GM21528 (cell line): ENCODE measurements at regions not wholly inside any gene's neighbourhood (a gene's known extent, or its start where the extent isn't known, plus 50 kb on each side); places are given as distances from the start of the nearest gene placed in this dataset.
"Not testable (repeated sequence)": the region's sequence is repeated elsewhere in the genome, so short reads cannot be mapped to it uniquely, and the experiment has no call there.

Experiments
- ATAC-seq: cut with Tn5 transposase; IDR thresholded peaks from one replicate; pipeline ENCODE4 v1.9.1; 2021; ENCODE audit warnings: mild to moderate bottlenecking, moderate library complexity; ENCODE audit not compliant: unreplicated experiment, low FRiP score

DNA sequence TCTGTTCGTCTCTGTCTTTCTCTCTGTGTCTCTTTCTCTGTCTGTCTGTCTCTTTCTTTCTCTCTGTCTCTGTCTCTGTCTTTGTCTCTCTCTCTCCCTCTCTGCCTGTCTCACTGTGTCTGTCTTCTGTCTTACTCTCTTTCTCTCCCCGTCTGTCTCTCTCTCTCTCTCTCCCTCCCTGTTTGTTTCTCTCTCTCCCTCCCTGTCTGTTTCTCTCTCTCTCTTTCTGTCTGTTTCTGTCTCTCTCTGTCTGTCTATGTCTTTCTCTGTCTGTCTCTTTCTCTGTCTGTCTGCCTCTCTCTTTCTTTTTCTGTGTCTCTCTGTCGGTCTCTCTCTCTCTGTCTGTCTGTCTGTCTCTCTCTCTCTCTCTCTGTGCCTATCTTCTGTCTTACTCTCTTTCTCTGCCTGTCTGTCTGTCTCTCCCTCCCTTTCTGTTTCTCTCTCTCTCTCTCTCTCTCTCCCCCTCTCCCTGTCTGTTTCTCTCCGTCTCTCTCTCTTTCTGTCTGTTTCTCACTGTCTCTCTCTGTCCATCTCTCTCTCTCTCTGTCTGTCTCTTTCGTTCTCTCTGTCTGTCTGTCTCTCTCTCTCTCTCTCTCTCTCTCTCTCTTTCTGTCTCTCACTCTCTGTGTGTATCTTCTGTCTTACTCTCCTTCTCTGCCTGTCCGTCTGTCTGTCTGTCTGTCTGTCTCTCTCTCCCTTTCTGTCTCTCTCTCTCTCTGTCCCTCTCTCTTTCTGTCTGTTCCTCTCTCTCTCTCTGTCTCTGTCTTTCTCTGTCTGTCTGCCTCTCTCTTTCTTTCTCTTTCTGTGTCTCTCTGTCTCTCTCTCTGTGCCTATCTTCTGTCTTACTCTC is 2065.9 kb upstream of the TPTE start:
- peak; percentile 68 for ATAC-seq

- peak; percentile 86 for ATAC-seq
These were observed 2056.8 kb upstream of the TPTE start for GRCh38 chr21:8464403-8465152.

DNA sequence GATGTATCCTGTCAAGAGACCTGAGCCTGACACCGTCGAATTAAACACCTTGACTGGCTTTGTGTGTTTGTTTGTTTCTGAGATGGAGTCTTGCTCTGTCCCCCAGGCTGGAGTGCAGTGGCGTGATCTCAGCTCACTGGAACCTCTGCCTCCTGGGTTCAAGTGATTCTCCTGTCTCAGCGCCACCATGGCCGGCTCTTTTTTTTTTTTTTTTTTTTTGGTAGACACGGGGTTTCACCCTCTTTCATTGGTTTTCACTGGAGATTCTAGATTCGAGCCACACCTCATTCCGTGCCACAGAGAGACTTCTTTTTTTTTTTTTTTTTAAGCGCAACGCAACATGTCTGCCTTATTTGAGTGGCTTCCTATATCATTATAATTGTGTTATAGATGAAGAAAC is 2054.7 kb upstream of the TPTE start:
- ATAC-seq, result not testable (repeated sequence)
